Stimulated activated CD4-positive, alpha-beta T cell treated with anti-CD3 and anti-CD28 coated beads, TNF-alpha, amount 100 ng/mL, for 48 hours (primary cell): ENCODE measurements at regions not wholly inside any gene's neighbourhood (a gene's known extent, or its start where the extent isn't known, plus 50 kb on each side); places are given as distances from the start of the nearest gene placed in this dataset.

Experiments
- DNase-seq, 3 donors: peaks; one replicate each; pipeline ENCODE4 v3.0.0-alpha.2; 2020; ENCODE audit warnings: low read depth in 3 of 3

DNA sequence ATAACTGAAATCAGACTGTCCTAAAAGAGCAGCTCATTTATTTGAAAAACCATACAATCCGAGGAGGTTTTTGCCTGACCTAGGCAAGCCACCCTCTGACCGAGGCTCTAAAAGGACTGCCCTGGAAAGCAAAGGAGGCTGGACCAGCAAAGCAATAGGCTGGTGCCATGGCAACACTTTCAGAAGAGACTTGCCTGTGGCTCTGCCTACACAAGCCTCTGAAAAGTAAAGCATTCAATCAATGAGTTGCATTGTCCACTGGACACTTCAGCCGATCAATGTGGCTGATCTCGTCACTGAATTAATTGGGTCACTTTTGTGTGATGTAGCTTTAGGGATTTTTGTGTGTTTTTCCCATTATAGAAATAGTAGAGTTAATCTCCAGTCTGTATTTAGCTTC lies 99.1 kb upstream of the SEMA6D start:
- DNase-seq: no peak

DNA sequence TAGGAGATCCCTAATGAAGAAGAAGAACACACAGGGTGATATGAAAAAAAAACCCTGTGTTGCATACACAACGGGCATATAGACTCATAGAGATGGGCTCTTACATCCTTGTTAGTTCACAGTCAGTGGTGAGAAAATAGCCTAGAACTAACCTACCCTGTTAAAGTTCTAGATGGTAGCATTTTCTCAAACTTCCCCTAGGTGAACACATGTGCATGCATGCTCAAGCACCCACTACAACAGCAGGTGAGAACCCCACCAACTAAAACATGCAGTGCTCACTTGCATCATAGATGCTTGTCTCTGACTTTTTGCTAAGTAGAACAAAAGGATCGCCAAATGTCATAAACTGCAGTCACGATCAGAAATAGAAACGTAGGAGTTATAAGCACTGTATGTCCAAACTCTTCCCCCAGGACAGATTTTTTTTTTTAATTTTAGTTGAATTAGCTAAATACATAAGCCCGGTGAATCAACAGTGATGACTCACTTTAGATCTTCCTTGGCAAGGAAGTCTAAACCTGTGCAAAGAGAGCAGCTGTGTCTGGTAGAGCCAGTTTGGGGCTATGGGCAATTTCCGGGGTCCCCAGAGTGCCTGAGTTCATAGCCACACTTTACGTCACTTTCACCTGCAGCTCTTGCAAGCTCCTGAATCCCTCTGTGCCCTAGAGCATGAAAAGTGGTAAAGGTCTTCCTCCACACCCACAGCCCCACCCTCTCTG lies 96.2 kb upstream of the SEMA6D start:
- no peak for DNase-seq

DNA sequence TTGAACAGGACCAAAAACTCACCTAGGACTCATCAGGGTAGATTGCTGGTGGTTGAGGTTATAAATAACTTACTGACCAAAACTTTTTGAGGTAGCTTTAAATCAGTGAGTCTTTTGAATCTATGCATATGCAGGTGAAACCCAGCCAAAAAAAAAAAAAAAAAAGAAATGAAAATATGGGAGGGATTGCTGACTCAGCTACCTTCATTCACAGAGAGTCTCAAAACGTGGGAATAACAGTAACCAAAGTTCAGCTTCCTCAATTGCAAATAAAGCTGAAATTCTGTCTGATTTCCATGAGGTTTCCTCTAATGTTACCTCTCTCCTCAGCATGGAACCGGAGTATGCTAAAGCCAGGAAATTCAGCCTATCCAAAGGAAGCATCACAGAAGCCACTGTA lies 95.2 kb upstream of the SEMA6D start:
- no peak for DNase-seq

DNA sequence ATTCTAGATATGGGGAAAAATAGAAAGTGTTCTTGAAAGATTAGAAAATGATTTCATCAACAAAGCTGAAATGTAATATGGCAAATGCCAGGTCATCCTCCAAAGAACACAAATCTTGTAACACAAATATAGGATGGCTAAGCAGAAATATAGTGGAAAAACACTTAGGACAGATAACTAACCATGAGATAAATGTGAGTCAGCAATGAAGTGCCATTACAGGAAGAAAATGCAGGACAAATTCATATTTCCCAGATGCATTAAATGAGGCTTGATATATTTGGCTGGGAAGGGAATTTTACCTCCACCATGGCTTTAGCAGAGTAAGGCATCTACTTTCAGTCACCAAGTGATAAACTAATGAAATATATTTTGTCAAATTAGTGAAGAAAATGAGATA lies 92.8 kb upstream of the SEMA6D start:
- no peak for DNase-seq

DNA sequence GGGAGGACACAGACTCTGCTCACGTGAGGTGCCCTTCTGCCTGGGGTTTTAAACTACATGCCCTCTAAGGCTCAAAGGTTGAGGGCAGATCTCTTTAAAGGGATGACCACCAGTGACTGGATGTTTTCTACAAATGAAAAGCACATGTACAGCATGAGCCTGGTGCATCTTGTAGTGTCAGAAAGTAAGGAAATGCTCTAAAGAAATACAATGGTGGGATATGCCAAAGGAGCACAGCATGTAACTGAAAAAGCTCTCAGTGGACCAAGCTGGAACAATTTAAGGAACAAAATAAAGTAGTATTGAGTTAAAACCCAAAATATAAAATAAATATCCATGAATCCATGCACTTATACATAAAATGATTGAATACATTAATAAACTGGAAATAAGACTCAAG lies 78.3 kb upstream of the SEMA6D start:
- DNase-seq: no peak

DNA sequence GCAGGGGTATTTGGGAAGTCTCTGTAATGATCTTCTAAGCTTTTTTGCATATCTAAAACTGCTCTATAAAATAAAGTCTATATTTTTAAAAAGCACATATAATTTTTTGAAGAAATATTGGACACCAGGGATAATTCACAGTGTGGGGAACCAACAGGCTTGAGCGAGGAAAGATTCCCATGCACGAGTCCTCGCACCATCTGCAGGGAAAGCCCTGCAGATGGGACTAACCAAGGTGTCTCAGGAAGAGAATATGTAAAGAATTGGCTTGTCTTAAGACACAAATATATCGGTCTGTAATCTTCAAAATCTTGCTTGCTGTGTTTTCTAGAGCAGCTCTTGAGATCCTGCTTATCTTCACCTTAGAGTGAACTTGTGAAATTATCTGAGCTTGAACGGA lies 77.2 kb upstream of the SEMA6D start:
- DNase-seq: no peak

DNA sequence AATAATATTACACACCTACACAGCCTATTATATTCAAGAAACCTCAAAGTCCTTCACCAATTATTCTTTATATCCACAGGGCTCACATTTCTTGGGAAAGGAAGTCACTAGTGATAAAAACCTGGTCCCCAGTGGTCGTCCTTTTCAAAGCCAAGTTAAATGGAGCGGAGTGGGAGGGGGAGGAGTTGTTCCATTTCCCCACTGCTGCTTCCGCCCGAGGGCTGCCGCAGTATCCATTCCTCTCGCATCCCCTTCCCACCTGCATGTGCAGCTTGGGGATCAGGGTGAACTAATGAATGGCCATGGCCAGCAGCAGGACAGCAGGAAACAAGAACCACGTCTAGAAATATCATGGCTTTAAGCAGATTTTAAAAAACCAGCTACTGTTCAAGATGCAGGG lies 76.4 kb upstream of the SEMA6D start:
- no peak for DNase-seq

DNA sequence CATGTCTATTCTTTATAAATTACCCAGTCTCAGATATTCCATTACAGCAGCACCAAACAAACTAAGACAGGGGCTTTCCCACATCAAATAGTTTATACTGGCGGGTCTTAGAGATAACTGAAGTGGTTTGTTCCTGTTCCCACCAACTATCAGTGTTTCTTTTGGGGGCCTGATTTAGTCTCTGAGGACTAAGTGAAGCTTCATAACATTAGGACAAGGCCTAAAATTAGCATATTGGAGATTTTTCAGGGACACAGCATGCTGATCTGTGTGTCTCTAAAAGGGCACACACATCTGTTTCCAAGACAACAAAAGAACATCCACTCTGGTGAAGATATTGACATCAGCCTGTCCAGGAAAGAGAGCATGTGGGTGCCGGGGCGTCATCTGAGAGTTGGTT lies 72.6 kb upstream of the SEMA6D start:
- no peak for DNase-seq

DNA sequence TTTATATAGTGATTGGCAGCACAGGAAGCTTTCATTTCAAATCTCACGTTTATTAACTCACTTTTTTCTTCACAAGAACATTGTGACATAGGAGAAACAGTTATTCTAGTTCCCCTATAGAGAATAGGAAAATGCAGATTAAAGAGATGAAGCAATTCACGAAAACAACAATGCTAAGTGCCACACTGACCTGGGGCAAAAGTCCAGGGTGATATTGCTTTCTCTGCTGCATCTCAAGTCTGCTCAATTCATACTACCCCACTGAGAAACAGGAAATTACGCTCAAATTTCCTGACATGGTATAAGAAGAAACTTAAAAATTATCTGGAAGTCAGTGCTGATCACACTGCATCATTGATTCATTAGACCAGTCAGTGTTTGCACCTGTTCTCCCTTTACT lies 66.7 kb upstream of the SEMA6D start:
- DNase-seq: no peak

DNA sequence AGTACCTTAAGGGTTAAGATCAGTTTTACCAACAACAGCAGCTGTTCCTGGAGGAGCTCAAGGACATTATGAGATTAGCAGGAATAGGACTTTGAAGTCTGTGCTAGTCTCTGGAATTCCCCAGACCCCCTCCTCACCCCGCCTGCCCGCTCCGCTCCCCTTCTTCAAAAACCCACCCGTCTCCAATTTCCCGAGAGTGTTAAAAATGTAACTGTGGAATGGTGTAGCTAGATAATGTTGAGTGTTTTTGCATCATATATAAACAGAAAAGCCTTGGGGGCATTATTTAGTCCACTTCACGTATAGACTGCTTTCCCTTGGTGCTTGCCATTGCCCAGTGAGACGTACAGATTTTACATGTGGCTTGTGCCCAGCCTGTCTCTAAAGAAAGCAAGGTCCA lies 65.0 kb upstream of the SEMA6D start:
- no peak for DNase-seq

DNA sequence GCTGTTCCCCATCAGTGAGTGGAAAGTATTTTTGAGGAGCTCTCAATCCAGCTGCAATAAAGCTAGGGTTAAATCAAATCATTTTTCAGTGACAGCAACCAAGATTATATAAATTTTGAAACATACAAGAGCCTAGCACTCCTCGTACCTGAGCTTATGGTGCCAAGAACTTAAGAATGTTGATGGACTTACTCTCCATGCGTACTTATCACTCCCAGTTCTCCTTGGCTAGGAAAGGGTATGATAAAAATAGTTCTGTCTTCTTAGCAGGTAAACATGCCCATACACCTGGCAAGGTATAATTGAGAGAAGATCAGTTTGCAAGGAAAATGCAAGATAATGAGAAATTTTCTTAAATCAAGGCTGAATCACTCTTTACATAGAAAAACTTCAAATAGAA lies 64.5 kb upstream of the SEMA6D start:
- DNase-seq: no peak

DNA sequence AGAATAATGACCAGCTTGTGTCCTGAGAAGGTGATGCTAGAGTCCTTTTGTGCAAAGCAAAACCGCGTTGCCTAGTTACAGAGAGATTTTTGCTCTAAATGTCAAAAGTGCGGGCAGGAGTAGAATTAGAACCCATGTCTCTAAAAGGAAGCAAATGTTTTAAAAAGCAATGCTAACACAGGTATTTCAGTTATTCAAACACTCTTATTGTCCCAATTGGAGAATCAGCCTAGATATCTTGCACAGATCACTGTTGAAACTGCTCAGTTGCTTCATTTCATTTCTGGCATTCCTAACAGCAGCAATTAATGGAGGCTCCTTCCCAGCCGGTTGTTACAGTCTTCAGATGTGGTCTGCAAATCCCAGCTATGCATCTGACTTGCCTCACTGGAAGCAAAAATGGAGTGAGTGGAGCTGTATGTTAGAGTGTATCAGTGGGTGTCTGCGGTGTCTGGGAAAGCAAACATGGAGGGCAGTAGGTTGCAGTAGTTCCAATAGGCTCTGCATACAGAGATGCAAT lies 55.6 kb upstream of the SEMA6D start:
- DNase-seq: no peak

DNA sequence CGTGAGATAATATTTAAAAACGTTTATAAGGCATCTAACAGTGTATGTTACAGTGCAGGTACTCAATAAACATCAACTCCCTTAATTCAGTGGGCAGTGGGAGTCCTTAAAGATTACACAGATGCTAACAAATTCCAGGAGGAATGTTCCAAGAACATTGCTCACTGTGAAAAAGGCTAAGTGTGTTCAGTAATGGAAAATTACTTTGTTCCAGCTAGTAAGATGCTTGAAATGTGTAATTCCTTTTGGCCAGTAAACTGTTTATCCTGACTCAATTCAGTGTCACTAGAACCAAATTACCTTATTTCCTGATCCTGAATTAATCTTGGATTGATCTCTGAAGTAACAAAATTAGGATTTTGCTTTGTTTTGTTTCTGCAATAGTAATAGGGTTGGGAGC lies 54.2 kb upstream of the SEMA6D start:
- DNase-seq: no peak
